Skeletal muscle tissue (tissue), 3 donors: ENCODE measurements at regions not wholly inside any gene's neighbourhood (a gene's known extent, or its start where the extent isn't known, plus 50 kb on each side); places are given as distances from the start of the nearest gene placed in this dataset.
"Not testable (repeated sequence)": the region's sequence is repeated elsewhere in the genome, so short reads cannot be mapped to it uniquely, and the experiment has no call there.

Experiments
- H3K27ac ChIP-seq: one replicate; pipeline ENCODE4 v1.7.0; 2013; ENCODE audit warnings: mild to moderate bottlenecking, low read depth, low read length, inconsistent platforms
- H3K27me3 ChIP-seq, 3 donors: one replicate each; pipeline ENCODE4 v1.7.0; 2013; ENCODE audit warnings: low read length in 3 of 3; ENCODE audit not compliant: control insufficient read depth in 3 of 3, insufficient read depth in 3 of 3
- H3K36me3 ChIP-seq, 3 donors: one replicate each; pipeline ENCODE4 v1.7.0; 2013; ENCODE audit warnings: low read length in 3 of 3; ENCODE audit not compliant: control insufficient read depth in 3 of 3, insufficient read depth in 3 of 3
- H3K4me1 ChIP-seq, 3 donors: one replicate each; pipeline ENCODE4 v1.7.0; 2013; ENCODE audit warnings: low read length in 3 of 3, mild to moderate bottlenecking in 3 of 3; ENCODE audit not compliant: control insufficient read depth in 3 of 3, insufficient read depth in 3 of 3
- H3K4me3 ChIP-seq, 3 donors: one replicate each; pipeline ENCODE4 v1.7.0; 2013; ENCODE audit warnings: low read length in 3 of 3
- H3K9ac ChIP-seq, 3 donors: one replicate each; pipeline ENCODE4 v1.7.0; 2013; ENCODE audit warnings: low read length in 3 of 3, mild to moderate bottlenecking in 3 of 3, moderate library complexity in 2 of 3, low read depth in 1 of 3
- H3K9me3 ChIP-seq, 3 donors: one replicate each; pipeline ENCODE4 v1.7.0; 2013; ENCODE audit warnings: low read length in 3 of 3; ENCODE audit not compliant: control insufficient read depth in 3 of 3
- donor health status: Osteomylitis.

- not testable (repeated sequence) for H3K27ac ChIP-seq, H3K4me3 ChIP-seq, H3K9ac ChIP-seq, H3K27me3 ChIP-seq, H3K36me3 ChIP-seq, H3K4me1 ChIP-seq, H3K9me3 ChIP-seq
Observed at GRCh38 chr15:20144333-20145036, 397.1 kb downstream of the GOLGA6L6 start.

GRCh38 chr15:20142906-20143305 lies 398.7 kb downstream of the GOLGA6L6 start:
- H3K4me1 ChIP-seq, H3K27ac ChIP-seq, H3K4me3 ChIP-seq: not testable (repeated sequence)

GRCh38 chr15:20142410-20142809 lies 399.2 kb downstream of the GOLGA6L6 start:
- H3K36me3 ChIP-seq, H3K27ac ChIP-seq, H3K9me3 ChIP-seq, H3K4me1 ChIP-seq, H3K27me3 ChIP-seq, H3K4me3 ChIP-seq, H3K9ac ChIP-seq: not testable (repeated sequence)

More at GRCh38 chr15:20142906-20143305, 398.7 kb downstream of the GOLGA6L6 start:
- not testable (repeated sequence) for H3K9me3 ChIP-seq, H3K9ac ChIP-seq, H3K27me3 ChIP-seq, H3K36me3 ChIP-seq

DNA sequence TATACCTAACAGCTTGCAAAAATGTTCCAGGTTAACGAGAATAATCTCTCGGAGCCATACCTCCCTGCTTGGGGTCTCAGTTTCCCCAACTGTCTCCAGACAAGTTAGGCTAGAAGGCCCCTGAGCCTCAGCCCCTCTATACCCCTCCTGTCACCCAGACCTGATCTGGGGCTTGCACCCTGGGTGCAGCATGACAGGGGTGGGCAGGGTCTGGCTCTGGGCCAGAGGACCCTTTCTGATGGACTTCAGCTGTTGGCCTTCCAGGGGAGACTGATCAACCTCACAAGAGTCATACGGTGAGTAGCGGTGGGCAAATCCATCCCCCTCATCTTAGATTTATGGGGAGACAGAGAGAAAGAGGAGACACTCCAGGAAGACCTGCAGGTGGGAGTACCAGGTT lies 416.9 kb downstream of the GOLGA6L6 start:
- not testable (repeated sequence) for H3K36me3 ChIP-seq, H3K27ac ChIP-seq, H3K27me3 ChIP-seq, H3K4me1 ChIP-seq, H3K4me3 ChIP-seq, H3K9me3 ChIP-seq, H3K9ac ChIP-seq

GRCh38 chr15:20106026-20106425 lies 435.6 kb downstream of the GOLGA6L6 start:
- no peaks in the 10 kb centered on the region for H3K9me3 ChIP-seq
- no peaks in the 10 kb centered on the region for H3K4me1 ChIP-seq
- H3K9ac ChIP-seq = no peak overlapping the region
- no peaks in the 10 kb centered on the region for H3K27me3 ChIP-seq
- H3K27ac ChIP-seq = no peak overlapping the region
- no peaks in the 10 kb centered on the region for H3K36me3 ChIP-seq
- H3K4me3 ChIP-seq = no peak overlapping the region

- not testable (repeated sequence) for H3K27me3 ChIP-seq, H3K4me1 ChIP-seq, H3K9ac ChIP-seq, H3K36me3 ChIP-seq, H3K9me3 ChIP-seq, H3K27ac ChIP-seq, H3K4me3 ChIP-seq
Observed at GRCh38 chr15:20105011-20105990, 436.3 kb downstream of the GOLGA6L6 start.

- H3K4me1 ChIP-seq, H3K27me3 ChIP-seq, H3K27ac ChIP-seq, H3K9ac ChIP-seq, H3K4me3 ChIP-seq, H3K36me3 ChIP-seq, H3K9me3 ChIP-seq: not testable (repeated sequence)
Observed at GRCh38 chr15:20104551-20104950, 437.0 kb downstream of the GOLGA6L6 start.

GRCh38 chr15:20102862-20103261 lies 438.7 kb downstream of the GOLGA6L6 start:
- not testable (repeated sequence) for H3K9me3 ChIP-seq, H3K27ac ChIP-seq, H3K4me3 ChIP-seq

GRCh38 chr15:20102209-20102608 lies 439.4 kb downstream of the GOLGA6L6 start:
- not testable (repeated sequence) for H3K27me3 ChIP-seq, H3K4me1 ChIP-seq, H3K36me3 ChIP-seq, H3K27ac ChIP-seq, H3K4me3 ChIP-seq, H3K9ac ChIP-seq, H3K9me3 ChIP-seq

More at GRCh38 chr15:20102862-20103261, 438.7 kb downstream of the GOLGA6L6 start:
- H3K4me1 ChIP-seq, H3K36me3 ChIP-seq, H3K27me3 ChIP-seq, H3K9ac ChIP-seq: not testable (repeated sequence)

DNA sequence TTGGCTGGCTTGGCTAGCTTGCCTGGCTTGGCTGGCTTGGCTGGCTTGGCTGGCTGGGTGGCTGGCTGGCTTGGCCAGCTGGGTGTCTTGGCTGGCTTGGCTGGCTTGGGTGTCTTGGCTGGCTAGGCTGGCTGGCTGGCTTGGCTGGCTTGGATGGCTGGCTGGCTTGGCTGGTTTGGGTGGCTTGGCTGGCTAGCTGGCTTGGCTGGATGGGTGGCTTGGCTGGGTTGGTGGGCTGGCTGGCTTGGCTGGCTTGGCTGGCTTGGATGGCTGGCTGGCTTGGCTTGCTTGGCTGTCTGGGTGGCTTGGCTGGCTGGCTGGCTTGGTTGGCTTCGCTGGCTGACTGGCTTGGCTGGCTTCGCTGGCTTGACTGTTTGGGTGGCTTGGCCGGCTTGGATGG lies 440.3 kb downstream of the GOLGA6L6 start:
- H3K36me3 ChIP-seq, H3K27ac ChIP-seq, H3K4me1 ChIP-seq, H3K4me3 ChIP-seq, H3K9me3 ChIP-seq, H3K27me3 ChIP-seq, H3K9ac ChIP-seq: not testable (repeated sequence)
